ENCODE measurements at regions not wholly inside any gene's neighbourhood (a gene's known extent, or its start where the extent isn't known, plus 50 kb on each side); places are given as distances from the start of the nearest gene placed in this dataset.
"Not testable (repeated sequence)": the region's sequence is repeated elsewhere in the genome, so short reads cannot be mapped to it uniquely, and the experiment has no call there.

DNA sequence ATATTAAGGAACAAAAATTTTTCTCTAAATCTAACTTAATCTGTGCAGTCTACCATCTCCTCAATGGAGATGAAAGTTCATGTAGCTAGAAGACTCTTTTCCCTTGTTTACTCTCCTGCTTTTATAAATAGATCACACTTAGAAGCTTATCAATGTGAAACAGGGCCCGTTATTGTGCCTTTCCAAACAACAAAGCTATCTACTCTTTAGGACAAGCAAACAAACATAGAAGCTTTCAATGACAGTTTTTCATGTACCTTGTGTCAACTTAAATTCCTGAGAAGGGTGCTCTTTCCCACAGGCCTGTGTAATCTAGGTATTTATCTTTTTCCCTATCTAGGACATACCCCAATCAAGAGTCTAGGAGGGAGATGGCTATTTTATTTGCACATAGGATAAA, 247.8 kb upstream of the CWC22 start:
- H3K4me3 ChIP-seq (ENCODE audit: low read depth, low read length): no peak overlapping the region
- H3K27me3 ChIP-seq (ENCODE audit: control insufficient read depth, insufficient read depth, low read length): no peaks in the 10 kb centered on the region
- H3K36me3 ChIP-seq (ENCODE audit: control insufficient read depth, insufficient read depth, low read length): no peaks in the 10 kb centered on the region
- no peak overlapping the region for H3K9ac ChIP-seq (ENCODE audit: low read length)
- H3K4me1 ChIP-seq (ENCODE audit: control insufficient read depth, insufficient read depth, low read length): no peaks in the 10 kb centered on the region
- no peaks in the 10 kb centered on the region for H3K9me3 ChIP-seq (ENCODE audit: control insufficient read depth, insufficient read depth, low read depth, low read length)
- no peak overlapping the region for H3K27ac ChIP-seq (ENCODE audit: low read depth, low read length)

DNA sequence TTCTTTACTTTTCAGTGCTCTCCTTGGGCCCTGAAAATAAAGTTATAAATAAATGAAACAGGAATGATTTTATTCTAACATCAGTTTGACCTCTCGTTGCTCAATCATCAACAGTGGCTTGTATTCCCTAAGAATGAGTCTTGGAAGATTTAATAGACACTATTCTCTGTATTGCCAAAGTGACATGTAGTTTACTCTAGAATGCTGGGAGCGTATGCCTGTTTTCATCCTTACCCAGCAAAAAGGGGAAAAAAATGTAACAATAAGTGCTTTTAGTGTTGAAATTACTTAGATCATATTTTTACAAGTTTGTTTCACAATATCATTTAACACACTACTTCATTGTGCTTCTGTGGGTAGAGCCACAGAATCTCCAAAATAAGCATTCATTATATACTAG, 240.6 kb upstream of the CWC22 start:
- Histone ChIP-seq H3K9me3 (ENCODE audit: control insufficient read depth, insufficient read depth, low read depth, low read length) (no peaks in the 10 kb centered on the region), H3K27me3 (ENCODE audit: control insufficient read depth, insufficient read depth, low read length) (no peaks in the 10 kb centered on the region), H3K9ac (ENCODE audit: low read length) (no peak overlapping the region), H3K4me1 (ENCODE audit: control insufficient read depth, insufficient read depth, low read length) (no peaks in the 10 kb centered on the region), H3K4me3 (ENCODE audit: low read depth, low read length) (no peak overlapping the region), H3K36me3 (ENCODE audit: control insufficient read depth, insufficient read depth, low read length) (no peaks in the 10 kb centered on the region), H3K27ac (ENCODE audit: low read depth, low read length) (no peak overlapping the region)

DNA sequence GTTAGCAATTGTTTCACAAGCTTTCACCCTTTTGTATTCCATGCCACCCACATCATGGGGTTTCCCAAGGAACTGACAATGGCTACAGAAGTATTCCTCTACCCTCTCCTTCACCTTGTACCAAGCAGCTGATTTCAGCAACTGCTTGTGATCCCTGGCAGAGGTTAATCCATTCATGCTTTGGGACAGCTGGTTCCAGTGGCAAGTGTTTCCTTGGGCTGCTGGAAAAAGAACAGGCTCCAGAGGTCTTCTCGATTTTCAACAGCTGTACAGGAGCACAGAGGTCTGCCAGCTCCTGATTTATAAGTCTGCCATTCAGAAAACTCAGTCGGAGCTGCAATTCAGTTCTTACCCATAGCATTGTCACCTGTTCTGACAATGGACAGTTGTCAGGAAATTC, 239.2 kb upstream of the CWC22 start:
- Histone ChIP-seq H3K9ac (ENCODE audit: low read length) (no peak overlapping the region), H3K27ac (ENCODE audit: low read depth, low read length) (no peak overlapping the region), H3K9me3 (ENCODE audit: control insufficient read depth, insufficient read depth, low read depth, low read length) (no peaks in the 10 kb centered on the region), H3K4me1 (ENCODE audit: control insufficient read depth, insufficient read depth, low read length) (no peaks in the 10 kb centered on the region), H3K4me3 (ENCODE audit: low read depth, low read length) (no peak overlapping the region), H3K36me3 (ENCODE audit: control insufficient read depth, insufficient read depth, low read length) (no peaks in the 10 kb centered on the region), H3K27me3 (ENCODE audit: control insufficient read depth, insufficient read depth, low read length) (no peaks in the 10 kb centered on the region)

- Histone ChIP-seq H3K4me3 (ENCODE audit: low read depth, low read length) (no peak overlapping the region), H3K27ac (ENCODE audit: low read depth, low read length) (no peak overlapping the region), H3K4me1 (ENCODE audit: control insufficient read depth, insufficient read depth, low read length) (no peaks in the 10 kb centered on the region), H3K27me3 (ENCODE audit: control insufficient read depth, insufficient read depth, low read length) (no peaks in the 10 kb centered on the region), H3K36me3 (ENCODE audit: control insufficient read depth, insufficient read depth, low read length) (no peaks in the 10 kb centered on the region), H3K9me3 (ENCODE audit: control insufficient read depth, insufficient read depth, low read depth, low read length) (no peaks in the 10 kb centered on the region), H3K9ac (ENCODE audit: low read length) (no peak overlapping the region)
Observed at GRCh38 chr2:180240774-180241173, 233.7 kb upstream of the CWC22 start.

GRCh38 chr2:180238729-180239128, 231.6 kb upstream of the CWC22 start:
- no peaks in the 10 kb centered on the region for H3K36me3 ChIP-seq (ENCODE audit: control insufficient read depth, insufficient read depth, low read length)
- H3K4me1 ChIP-seq (ENCODE audit: control insufficient read depth, insufficient read depth, low read length): no peaks in the 10 kb centered on the region
- H3K9ac ChIP-seq (ENCODE audit: low read length): no peak overlapping the region
- no peak overlapping the region for H3K4me3 ChIP-seq (ENCODE audit: low read depth, low read length)
- no peaks in the 10 kb centered on the region for H3K9me3 ChIP-seq (ENCODE audit: control insufficient read depth, insufficient read depth, low read depth, low read length)
- H3K27ac ChIP-seq (ENCODE audit: low read depth, low read length): no peak overlapping the region
- H3K27me3 ChIP-seq (ENCODE audit: control insufficient read depth, insufficient read depth, low read length): no peaks in the 10 kb centered on the region

DNA sequence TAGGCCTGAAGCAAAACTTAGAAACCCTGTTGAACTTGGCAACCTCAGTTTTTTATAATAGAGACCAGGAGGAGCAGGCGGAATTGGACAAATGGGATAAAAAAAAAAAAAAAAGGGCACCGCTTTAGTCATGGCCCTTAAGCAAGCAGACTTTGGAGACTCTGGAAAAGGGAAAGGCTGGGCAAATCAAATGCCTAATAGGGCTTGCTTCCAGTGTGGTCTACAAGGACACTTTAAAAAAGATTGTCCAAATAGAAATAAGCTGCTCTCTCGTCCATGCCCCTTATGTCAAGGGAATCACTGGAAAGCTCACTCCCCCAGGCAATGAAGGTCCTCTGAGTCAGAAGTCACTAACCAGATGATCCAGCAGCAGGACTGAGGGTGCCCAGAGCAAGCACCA, 229.0 kb upstream of the CWC22 start:
- H3K27me3 ChIP-seq (ENCODE audit: control insufficient read depth, insufficient read depth, low read length); H3K9me3 ChIP-seq (ENCODE audit: control insufficient read depth, insufficient read depth, low read depth, low read length); H3K36me3 ChIP-seq (ENCODE audit: control insufficient read depth, insufficient read depth, low read length); H3K27ac ChIP-seq (ENCODE audit: low read depth, low read length); H3K9ac ChIP-seq (ENCODE audit: low read length); H3K4me3 ChIP-seq (ENCODE audit: low read depth, low read length); H3K4me1 ChIP-seq (ENCODE audit: control insufficient read depth, insufficient read depth, low read length): not testable (repeated sequence)

DNA sequence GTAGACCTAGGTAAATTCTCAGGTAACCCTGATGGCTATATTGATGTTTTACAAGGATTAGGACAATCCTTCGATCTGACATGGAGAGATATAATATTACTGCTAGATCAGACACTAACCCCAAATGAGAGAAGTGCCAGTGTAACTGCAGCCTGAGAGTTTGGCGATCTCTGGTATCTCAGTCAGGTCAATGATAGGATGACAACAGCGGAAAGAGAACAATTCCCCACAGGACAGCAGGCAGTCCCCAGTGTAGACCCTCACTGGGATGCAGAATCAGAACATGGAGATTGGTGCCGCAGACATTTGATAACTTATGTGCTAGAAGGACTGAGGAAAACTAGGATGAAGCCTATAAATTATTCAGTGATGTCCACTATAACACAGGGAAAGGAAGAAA, 228.4 kb upstream of the CWC22 start:
- not testable (repeated sequence) for H3K36me3 ChIP-seq (ENCODE audit: control insufficient read depth, insufficient read depth, low read length); H3K9ac ChIP-seq (ENCODE audit: low read length); H3K9me3 ChIP-seq (ENCODE audit: control insufficient read depth, insufficient read depth, low read depth, low read length); H3K4me1 ChIP-seq (ENCODE audit: control insufficient read depth, insufficient read depth, low read length); H3K27ac ChIP-seq (ENCODE audit: low read depth, low read length); H3K27me3 ChIP-seq (ENCODE audit: control insufficient read depth, insufficient read depth, low read length); H3K4me3 ChIP-seq (ENCODE audit: low read depth, low read length)

- H3K27me3 ChIP-seq (ENCODE audit: control insufficient read depth, insufficient read depth, low read length); H3K4me1 ChIP-seq (ENCODE audit: control insufficient read depth, insufficient read depth, low read length); H3K36me3 ChIP-seq (ENCODE audit: control insufficient read depth, insufficient read depth, low read length); H3K4me3 ChIP-seq (ENCODE audit: low read depth, low read length); H3K9ac ChIP-seq (ENCODE audit: low read length); H3K9me3 ChIP-seq (ENCODE audit: control insufficient read depth, insufficient read depth, low read depth, low read length); H3K27ac ChIP-seq (ENCODE audit: low read depth, low read length): not testable (repeated sequence)
Observed at GRCh38 chr2:180234991-180235390, 227.9 kb upstream of the CWC22 start.

DNA sequence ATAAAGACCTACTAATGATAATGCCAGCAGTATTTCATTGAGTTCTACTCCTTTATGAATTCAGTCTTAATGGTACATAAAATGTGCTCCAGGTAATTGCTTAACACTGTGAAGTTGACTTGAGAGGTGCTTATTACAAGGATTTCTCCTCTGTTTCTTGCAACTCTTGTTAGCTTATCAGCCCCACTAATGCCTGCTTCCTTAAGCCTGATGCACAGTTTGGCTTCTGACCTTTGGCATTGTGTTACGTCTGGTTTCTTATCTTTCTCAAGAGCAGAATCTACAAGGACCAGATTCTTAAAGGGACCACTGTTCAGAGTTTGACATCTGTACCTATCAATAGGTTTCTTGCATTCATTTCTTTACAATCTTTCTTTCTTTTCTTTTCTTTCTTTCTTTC, 223.9 kb upstream of the CWC22 start:
- H3K4me1 ChIP-seq (ENCODE audit: control insufficient read depth, insufficient read depth, low read length): no peaks in the 10 kb centered on the region
- no peaks in the 10 kb centered on the region for H3K27me3 ChIP-seq (ENCODE audit: control insufficient read depth, insufficient read depth, low read length)
- no peak overlapping the region for H3K27ac ChIP-seq (ENCODE audit: low read depth, low read length)
- H3K9me3 ChIP-seq (ENCODE audit: control insufficient read depth, insufficient read depth, low read depth, low read length): peaks cover 10% of the 10 kb centered on the region; the same call in 1 of the 2 replicates
- no peak overlapping the region for H3K4me3 ChIP-seq (ENCODE audit: low read depth, low read length)
- H3K36me3 ChIP-seq (ENCODE audit: control insufficient read depth, insufficient read depth, low read length): no peaks in the 10 kb centered on the region
- H3K9ac ChIP-seq (ENCODE audit: low read length): no peak overlapping the region

- Histone ChIP-seq H3K4me3 (ENCODE audit: low read depth, low read length) (no peak overlapping the region), H3K9ac (ENCODE audit: low read length) (no peak overlapping the region)
Observed at GRCh38 chr2:180227461-180227860, 220.4 kb upstream of the CWC22 start.

GRCh38 chr2:180225118-180225517, 218.0 kb upstream of the CWC22 start:
- Histone ChIP-seq H3K36me3 (ENCODE audit: control insufficient read depth, insufficient read depth, low read length) (no peaks in the 10 kb centered on the region), H3K9ac (ENCODE audit: low read length) (no peak overlapping the region), H3K4me3 (ENCODE audit: low read depth, low read length) (no peak overlapping the region), H3K27ac (ENCODE audit: low read depth, low read length) (no peak overlapping the region), H3K9me3 (ENCODE audit: control insufficient read depth, insufficient read depth, low read depth, low read length) (peaks cover 24% of the 10 kb centered on the region), H3K4me1 (ENCODE audit: control insufficient read depth, insufficient read depth, low read length) (no peaks in the 10 kb centered on the region), H3K27me3 (ENCODE audit: control insufficient read depth, insufficient read depth, low read length) (no peaks in the 10 kb centered on the region)

More at GRCh38 chr2:180227461-180227860, 220.4 kb upstream of the CWC22 start:
- Histone ChIP-seq H3K36me3 (ENCODE audit: control insufficient read depth, insufficient read depth, low read length) (no peaks in the 10 kb centered on the region), H3K27ac (ENCODE audit: low read depth, low read length) (no peak overlapping the region), H3K27me3 (ENCODE audit: control insufficient read depth, insufficient read depth, low read length) (no peaks in the 10 kb centered on the region), H3K9me3 (ENCODE audit: control insufficient read depth, insufficient read depth, low read depth, low read length) (peaks cover 27% of the 10 kb centered on the region), H3K4me1 (ENCODE audit: control insufficient read depth, insufficient read depth, low read length) (no peaks in the 10 kb centered on the region)

DNA sequence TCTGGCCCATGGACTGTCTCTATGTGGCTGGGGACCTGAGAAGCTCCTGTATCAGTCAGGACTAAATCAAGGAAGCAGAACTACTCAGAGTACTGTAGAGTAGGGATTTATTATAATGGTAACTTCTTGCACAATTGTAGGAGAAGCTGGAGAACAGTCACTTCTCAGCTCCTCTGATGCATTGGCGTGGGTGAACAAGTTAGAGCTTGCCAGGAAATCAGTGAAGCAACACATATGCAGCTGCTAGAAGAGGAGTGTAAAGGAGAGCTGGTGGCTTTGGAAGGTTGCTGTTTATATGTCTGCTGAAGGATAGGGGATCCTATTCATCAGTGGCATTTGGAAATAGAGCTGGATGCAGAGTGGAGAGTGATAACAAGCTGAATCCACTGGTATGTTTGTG, 215.5 kb upstream of the CWC22 start:
- Histone ChIP-seq H3K36me3 (ENCODE audit: control insufficient read depth, insufficient read depth, low read length) (no peaks in the 10 kb centered on the region), H3K4me3 (ENCODE audit: low read depth, low read length) (no peak overlapping the region), H3K9me3 (ENCODE audit: control insufficient read depth, insufficient read depth, low read depth, low read length) (peaks cover 28% of the 10 kb centered on the region), H3K9ac (ENCODE audit: low read length) (no peak overlapping the region), H3K27me3 (ENCODE audit: control insufficient read depth, insufficient read depth, low read length) (no peaks in the 10 kb centered on the region), H3K27ac (ENCODE audit: low read depth, low read length) (no peak overlapping the region), H3K4me1 (ENCODE audit: control insufficient read depth, insufficient read depth, low read length) (no peaks in the 10 kb centered on the region)

Measured in HUES6 (cell line).